Gastroesophageal sphincter (tissue), 3 donors: ENCODE measurements at regions not wholly inside any gene's neighbourhood (a gene's known extent, or its start where the extent isn't known, plus 50 kb on each side); places are given as distances from the start of the nearest gene placed in this dataset.

Experiments used
- CTCF ChIP-seq, 4 experiments: fragments of 200-600 bp in 2 of 4; fragments of 450-650 bp in 2 of 4; sonication (generic) in 1 of 4; IDR thresholded peaks; one replicate each; pipeline ENCODE4 v1.5.1; 2017 to 2019; ENCODE audit warnings: antibody characterized with exemption in 4 of 4, mild to moderate bottlenecking in 2 of 4, moderate library complexity in 2 of 4
- POLR2A ChIP-seq, 2 donors: fragments of 450-650 bp; IDR thresholded peaks; one replicate each; pipeline ENCODE4 v1.6.1; 2017; ENCODE audit warnings: antibody characterized with exemption in 2 of 2, mild to moderate bottlenecking in 2 of 2, moderate library complexity in 1 of 2

- TF ChIP-seq POLR2A (IDR thresholded peaks at IDR 0.05) = no peak
- no peak for TF ChIP-seq CTCF (IDR thresholded peaks at IDR 0.05)
These were observed 1573.0 kb upstream of the PRMT6 start for GRCh38 chr1:105483436-105483835.
